Hepatocyte (in vitro differentiated cells): ENCODE measurements at regions not wholly inside any gene's neighbourhood (a gene's known extent, or its start where the extent isn't known, plus 50 kb on each side); places are given as distances from the start of the nearest gene placed in this dataset.

ENCODE experiments used
- DNase-seq: peaks from one replicate; pipeline ENCODE4 v3.0.0-alpha.2; 2016; ENCODE audit warnings: low spot score
- H2AFZ ChIP-seq: fragments of 200-600 bp; sonication (generic); 2 replicates; pipeline ENCODE4 v1.6.0; 2016; ENCODE audit warnings: antibody characterized with exemption, mild to moderate bottlenecking
- H3K27ac ChIP-seq: fragments of 200-600 bp; sonication (generic); 2 replicates; pipeline ENCODE4 v1.5.1; 2016; ENCODE audit warnings: mild to moderate bottlenecking
- H3K27me3 ChIP-seq: fragments of 200-600 bp; sonication (generic); 2 replicates; pipeline ENCODE4 v1.6.1; 2016
- H3K36me3 ChIP-seq: fragments of 200-600 bp; sonication (generic); replicated peaks from 2 replicates; pipeline ENCODE4 v1.5.1; 2016; ENCODE audit warnings: low read depth; ENCODE audit not compliant: insufficient read depth
- H3K4me1 ChIP-seq: fragments of 200-600 bp; sonication (generic); 2 replicates; pipeline ENCODE4 v1.5.1; 2016; ENCODE audit warnings: mild to moderate bottlenecking, moderate library complexity; ENCODE audit not compliant: insufficient read depth
- H3K4me2 ChIP-seq: fragments of 200-600 bp; sonication (generic); 2 replicates; pipeline ENCODE4 v1.6.0; 2016
- H3K4me3 ChIP-seq: fragments of 200-600 bp; sonication (generic); 2 replicates; pipeline ENCODE4 v1.5.1; 2016; ENCODE audit warnings: mild to moderate bottlenecking
- H3K79me2 ChIP-seq: fragments of 200-600 bp; sonication (generic); 2 replicates; pipeline ENCODE4 v1.6.0; 2017; ENCODE audit warnings: mild to moderate bottlenecking
- H3K9me2 ChIP-seq: fragments of 200-600 bp; sonication (generic); replicated peaks from 2 replicates; pipeline ENCODE4 v1.6.0; 2017; ENCODE audit warnings: mild to moderate bottlenecking; ENCODE audit not compliant: insufficient read depth
- H3K9me3 ChIP-seq: fragments of 200-600 bp; sonication (generic); 2 replicates; pipeline ENCODE4 v1.5.1; 2016; ENCODE audit warnings: low read depth, mild to moderate bottlenecking
- H4K20me1 ChIP-seq: fragments of 200-600 bp; sonication (generic); 2 replicates; pipeline ENCODE4 v1.6.0; 2016; ENCODE audit warnings: mild to moderate bottlenecking; ENCODE audit not compliant: insufficient read depth, poor library complexity, severe bottlenecking
- EZH2 ChIP-seq: fragments of 200-600 bp; sonication (generic); IDR thresholded peaks from 2 replicates; pipeline ENCODE4 v1.6.1; 2016; ENCODE audit warnings: antibody characterized with exemption, mild to moderate bottlenecking, borderline replicate concordance
- EZH2phosphoT487 ChIP-seq: fragments of 200-600 bp; sonication (generic); IDR thresholded peaks from one replicate; pipeline ENCODE4 v1.6.1; 2018; ENCODE audit warnings: antibody characterized with exemption, mild to moderate bottlenecking, low read depth, moderate library complexity; ENCODE audit not compliant: unreplicated experiment, severe bottlenecking
- WGBS: methylation state at CpG from one replicate; pipeline ENCODE4 v1.1.6; 2016; ENCODE audit warnings: low lambda C conversion rate; ENCODE audit errors: missing lambda C conversion rate; 5-methylcytosine and 5-hydroxymethylcytosine counted together
- TF ChIP-seq, protein P1 (sequence below): fragments of 200-600 bp; sonication (generic); IDR thresholded peaks from 2 replicates; pipeline ENCODE4 v1.5.1; 2016; ENCODE audit warnings: antibody characterized with exemption, mild to moderate bottlenecking; ENCODE audit not compliant: poor library complexity

GRCh38 chr6:147726342-147726741, 217.9 kb downstream of the SAMD5 start:
- H3K27me3 ChIP-seq, result no peaks in the 10 kb centered on the region
- H4K20me1 ChIP-seq, result no peaks in the 10 kb centered on the region
- no peak for DNase-seq
- no peak overlapping the region for H3K4me3 ChIP-seq
- H3K79me2 ChIP-seq, result no peaks in the 10 kb centered on the region
- no peak overlapping the region for H2AFZ ChIP-seq
- WGBS, result 63% methylated on average over 3 of the region's 3 CpGs
- H3K27ac ChIP-seq, result no peak overlapping the region
- H3K36me3 ChIP-seq, result no peaks in the 10 kb centered on the region
- H3K9me2 ChIP-seq, result no peaks in the 10 kb centered on the region
- no peaks in the 10 kb centered on the region for H3K9me3 ChIP-seq
- TF ChIP-seq EZH2phosphoT487 (no peak), EZH2 (no peak)
- TF ChIP-seq, protein P1, sequence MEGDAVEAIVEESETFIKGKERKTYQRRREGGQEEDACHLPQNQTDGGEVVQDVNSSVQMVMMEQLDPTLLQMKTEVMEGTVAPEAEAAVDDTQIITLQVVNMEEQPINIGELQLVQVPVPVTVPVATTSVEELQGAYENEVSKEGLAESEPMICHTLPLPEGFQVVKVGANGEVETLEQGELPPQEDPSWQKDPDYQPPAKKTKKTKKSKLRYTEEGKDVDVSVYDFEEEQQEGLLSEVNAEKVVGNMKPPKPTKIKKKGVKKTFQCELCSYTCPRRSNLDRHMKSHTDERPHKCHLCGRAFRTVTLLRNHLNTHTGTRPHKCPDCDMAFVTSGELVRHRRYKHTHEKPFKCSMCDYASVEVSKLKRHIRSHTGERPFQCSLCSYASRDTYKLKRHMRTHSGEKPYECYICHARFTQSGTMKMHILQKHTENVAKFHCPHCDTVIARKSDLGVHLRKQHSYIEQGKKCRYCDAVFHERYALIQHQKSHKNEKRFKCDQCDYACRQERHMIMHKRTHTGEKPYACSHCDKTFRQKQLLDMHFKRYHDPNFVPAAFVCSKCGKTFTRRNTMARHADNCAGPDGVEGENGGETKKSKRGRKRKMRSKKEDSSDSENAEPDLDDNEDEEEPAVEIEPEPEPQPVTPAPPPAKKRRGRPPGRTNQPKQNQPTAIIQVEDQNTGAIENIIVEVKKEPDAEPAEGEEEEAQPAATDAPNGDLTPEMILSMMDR, result no peak
- no peak overlapping the region for H3K4me2 ChIP-seq
- peaks cover 9% of the 10 kb centered on the region for H3K4me1 ChIP-seq

DNA sequence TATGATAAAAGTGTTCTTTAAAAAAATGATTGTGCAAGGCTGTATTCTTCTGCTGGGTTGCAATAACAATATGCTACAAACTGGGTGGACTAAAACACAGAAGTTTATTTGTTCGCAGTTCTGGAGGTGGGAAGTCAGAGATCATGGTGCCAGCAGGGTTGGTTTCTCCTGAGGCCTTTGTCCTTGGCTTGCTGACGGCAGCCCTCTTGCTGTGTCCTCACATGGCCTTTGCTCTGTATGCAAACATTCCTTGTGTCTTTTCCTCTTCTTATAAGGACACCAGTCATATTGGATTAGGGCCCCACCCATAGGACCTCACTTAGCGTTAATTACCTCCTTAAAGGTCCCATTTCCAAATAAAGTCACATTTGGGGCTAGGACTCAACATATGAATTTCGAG, 220.4 kb downstream of the SAMD5 start:
- Histone ChIP-seq H4K20me1 (no peaks in the 10 kb centered on the region), H2AFZ (no peak overlapping the region), H3K27ac (no peak overlapping the region), H3K27me3 (no peaks in the 10 kb centered on the region), H3K4me2 (no peak overlapping the region), H3K36me3 (no peaks in the 10 kb centered on the region), H3K79me2 (no peaks in the 10 kb centered on the region), H3K4me1 (peaks cover 9% of the 10 kb centered on the region), H3K9me2 (no peaks in the 10 kb centered on the region), H3K9me3 (no peaks in the 10 kb centered on the region), H3K4me3 (no peak overlapping the region)
- no peak for DNase-seq
- TF ChIP-seq EZH2, result no peak
- TF ChIP-seq, protein P1, result no peak
- no peak for TF ChIP-seq EZH2phosphoT487
- 65% methylated on average over 4 of the region's 4 CpGs for WGBS

DNA sequence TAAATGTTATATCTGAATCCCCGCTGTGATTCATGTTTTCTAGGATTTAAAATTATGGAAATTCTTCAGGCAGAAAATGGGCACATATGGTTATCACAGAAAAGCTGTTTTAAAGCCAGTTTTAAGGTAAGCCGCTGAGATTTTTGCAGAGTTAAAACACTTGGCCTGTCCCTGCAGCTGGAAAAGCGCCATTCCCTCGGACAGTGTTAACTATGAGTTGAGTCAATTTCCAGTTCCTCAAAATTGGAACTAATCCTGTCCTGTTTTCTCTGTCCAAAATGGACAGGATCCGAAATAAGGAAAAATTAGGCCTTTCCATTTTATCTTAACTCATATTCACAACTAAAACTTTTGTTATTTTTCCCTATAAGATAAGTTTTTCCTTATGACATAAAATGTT, 225.2 kb downstream of the SAMD5 start:
- Histone ChIP-seq H3K4me1 (peaks cover 3% of the 10 kb centered on the region), H3K79me2 (no peaks in the 10 kb centered on the region), H3K9me3 (no peaks in the 10 kb centered on the region), H3K27ac (no peak overlapping the region), H3K9me2 (no peaks in the 10 kb centered on the region), H3K27me3 (no peaks in the 10 kb centered on the region), H3K36me3 (no peaks in the 10 kb centered on the region), H4K20me1 (no peaks in the 10 kb centered on the region), H3K4me2 (no peak overlapping the region), H3K4me3 (no peak overlapping the region), H2AFZ (no peak overlapping the region)
- TF ChIP-seq, protein P1, result no peak
- TF ChIP-seq EZH2, result no peak
- TF ChIP-seq EZH2phosphoT487, result no peak
- DNase-seq, result no peak
- 63% methylated on average over 5 of the region's 5 CpGs for WGBS

- H3K9me3 ChIP-seq, result no peaks in the 10 kb centered on the region
Measured at GRCh38 chr6:147734151-147734550, 225.7 kb downstream of the SAMD5 start.

More at GRCh38 chr6:147734151-147734550, 225.7 kb downstream of the SAMD5 start:
- no peak overlapping the region for H2AFZ ChIP-seq
- H3K4me2 ChIP-seq, result no peak overlapping the region
- no peaks in the 10 kb centered on the region for H3K36me3 ChIP-seq
- DNase-seq, result no peak
- no peaks in the 10 kb centered on the region for H3K9me2 ChIP-seq
- no peaks in the 10 kb centered on the region for H4K20me1 ChIP-seq
- no peak overlapping the region for H3K4me3 ChIP-seq
- H3K4me1 ChIP-seq, result peaks cover 8% of the 10 kb centered on the region
- H3K27ac ChIP-seq, result peak overlapping the region; percentile 26
- H3K27me3 ChIP-seq, result no peaks in the 10 kb centered on the region
- TF ChIP-seq EZH2phosphoT487, result no peak
- TF ChIP-seq EZH2, result no peak
- TF ChIP-seq, protein P1, result no peak
- 86% methylated on average over 8 of the region's 8 CpGs for WGBS
- H3K79me2 ChIP-seq, result no peaks in the 10 kb centered on the region
